SK-N-SH (cell line): ENCODE measurements at regions not wholly inside any gene's neighbourhood (a gene's known extent, or its start where the extent isn't known, plus 50 kb on each side); places are given as distances from the start of the nearest gene placed in this dataset.

Experiments used
- CTCF ChIP-seq: fragments of 200-600 bp; sonication (generic); IDR thresholded peaks from 2 replicates; pipeline ENCODE4 v1.6.1; 2017; ENCODE audit warnings: antibody characterized with exemption, mild to moderate bottlenecking, moderate library complexity
- EP300 ChIP-seq, 2 experiments: IDR thresholded peaks; 2 replicates each; pipeline versions ENCODE4 v1.4.0 to v1.6.1; 2012; ENCODE audit warnings: borderline replicate concordance in 1 of 2, low read depth in 1 of 2, low read length in 1 of 2
- GATA2 ChIP-seq: sonication (generic); formaldehyde crosslinking; IDR thresholded peaks from 2 replicates; pipeline ENCODE4 v1.5.0; 2020; ENCODE audit warnings: mild to moderate bottlenecking, missing genetic modification reagents
- POLR2AphosphoS5 ChIP-seq: IDR thresholded peaks from 2 replicates; pipeline ENCODE4 v1.6.1; 2012; ENCODE audit warnings: low read depth, low read length
- RFX5 ChIP-seq: IDR thresholded peaks from 2 replicates; pipeline ENCODE4 v1.6.1; 2012; ENCODE audit warnings: mild to moderate bottlenecking, improper control_type of control experiment, low read length
- SMC3 ChIP-seq: IDR thresholded peaks from 2 replicates; pipeline ENCODE4 v1.6.1; 2012; ENCODE audit warnings: low read depth, low read length, improper control_type of control experiment
- USF2 ChIP-seq: fragments of 150-350 bp; IDR thresholded peaks from 2 replicates; pipeline ENCODE4 v1.6.1; 2017; ENCODE audit warnings: antibody characterized with exemption, low read length, low read depth, borderline replicate concordance
- YY1 ChIP-seq: IDR thresholded peaks from 2 replicates; pipeline ENCODE4 v1.4.0; 2012; ENCODE audit warnings: low read depth, mild to moderate bottlenecking

GRCh38 chr11:130562549-130562948, 114.1 kb downstream of the ADAMTS15 start:
- TF ChIP-seq POLR2AphosphoS5 (no peak), CTCF (no peak), EP300 (IDR thresholded peaks at IDR 0.05; ENCODE audit: borderline replicate concordance in 1 of 2, low read depth in 1 of 2, low read length in 1 of 2) (no peak), GATA2 (CRISPR knock-in tag) (no peak), USF2 (no peak), YY1 (no peak), RFX5 (no peak), SMC3 (no peak)
